Stomach (tissue), 4 donors: ENCODE measurements at regions not wholly inside any gene's neighbourhood (a gene's known extent, or its start where the extent isn't known, plus 50 kb on each side); places are given as distances from the start of the nearest gene placed in this dataset.

Source experiments
- CTCF ChIP-seq, 7 experiments: fragments of 450-650 bp in 4 of 7; fragments of 200-600 bp in 3 of 7; sonication (generic) in 3 of 7; IDR thresholded peaks; one replicate each; pipeline ENCODE4 v1.5.1; 2016 to 2019; ENCODE audit warnings: antibody characterized with exemption in 7 of 7, control low read depth in 2 of 7, mild to moderate bottlenecking in 1 of 7
- POLR2A ChIP-seq, 4 donors: fragments of 450-650 bp; IDR thresholded peaks; one replicate each; pipeline ENCODE4 v1.6.1; 2016; ENCODE audit warnings: antibody characterized with exemption in 4 of 4, control low read depth in 2 of 4, mild to moderate bottlenecking in 1 of 4, moderate library complexity in 1 of 4

GRCh38 chr7:156558198-156558597 lies 82.4 kb upstream of the RNF32 start:
- TF ChIP-seq POLR2A (IDR thresholded peaks at IDR 0.05) (no peak), CTCF (IDR thresholded peaks at IDR 0.05) (no peak)
